ENCODE measurements at regions not wholly inside any gene's neighbourhood (a gene's known extent, or its start where the extent isn't known, plus 50 kb on each side); places are given as distances from the start of the nearest gene placed in this dataset.

- Histone ChIP-seq H3K4me1 (ENCODE audit: control insufficient read depth, extremely low read depth, insufficient read depth, low read length) (no peaks in the 10 kb centered on the region), H3K4me3 (replicated peaks in 1 of 4; ENCODE audit: control extremely low read depth in 1 of 4, insufficient read depth in 1 of 4, low read depth in 3 of 4, low read length in 4 of 4) (no peak overlapping the region), H3K27ac (ENCODE audit: insufficient read depth, low read length) (no peak overlapping the region), H4K20me1 (ENCODE audit: control insufficient read depth, extremely low read depth, insufficient read depth, low read length) (no peaks in the 10 kb centered on the region), H3K9ac (ENCODE audit: insufficient read depth, low read length) (no peak overlapping the region), H3K36me3 (ENCODE audit: control insufficient read depth, insufficient read depth, low read length) (no peaks in the 10 kb centered on the region), H3K79me2 (ENCODE audit: control insufficient read depth, insufficient read depth, low read length) (no peaks in the 10 kb centered on the region), H3K4me2 (ENCODE audit: extremely low read depth, insufficient read depth, low read length) (no peak overlapping the region), H3K9me3 (ENCODE audit: control insufficient read depth, insufficient read depth, low read depth, low read length) (no peaks in the 10 kb centered on the region), H3K27me3 (ENCODE audit: control insufficient read depth, insufficient read depth, low read length) (no peaks in the 10 kb centered on the region), H2AFZ (ENCODE audit: low read length) (no peak overlapping the region)
- DNase-seq (ENCODE audit: low read depth in 2 of 2): no peak
- no peak for TF ChIP-seq EZH2 (IDR thresholded peaks at IDR 0.05; ENCODE audit: low read length, missing control alignments)
- no peak for TF ChIP-seq CTCF (conservative IDR thresholded peaks at IDR 0.05 in 1 of 2, IDR thresholded peaks at IDR 0.05 in 1 of 2; ENCODE audit: low read depth in 1 of 2, low read length in 2 of 2)
Observed at GRCh38 chr14:104288272-104288671, 149.9 kb downstream of the KIF26A start.

- Histone ChIP-seq H3K9ac (ENCODE audit: insufficient read depth, low read length) (no peak overlapping the region), H3K4me1 (ENCODE audit: control insufficient read depth, extremely low read depth, insufficient read depth, low read length) (no peaks in the 10 kb centered on the region), H3K36me3 (ENCODE audit: control insufficient read depth, insufficient read depth, low read length) (no peaks in the 10 kb centered on the region), H3K27me3 (ENCODE audit: control insufficient read depth, insufficient read depth, low read length) (no peaks in the 10 kb centered on the region), H3K4me2 (ENCODE audit: extremely low read depth, insufficient read depth, low read length) (no peak overlapping the region), H4K20me1 (ENCODE audit: control insufficient read depth, extremely low read depth, insufficient read depth, low read length) (no peaks in the 10 kb centered on the region), H3K27ac (ENCODE audit: insufficient read depth, low read length) (no peak overlapping the region), H3K4me3 (replicated peaks in 1 of 4; ENCODE audit: control extremely low read depth in 1 of 4, insufficient read depth in 1 of 4, low read depth in 3 of 4, low read length in 4 of 4) (no peak overlapping the region), H3K79me2 (ENCODE audit: control insufficient read depth, insufficient read depth, low read length) (no peaks in the 10 kb centered on the region), H3K9me3 (ENCODE audit: control insufficient read depth, insufficient read depth, low read depth, low read length) (no peaks in the 10 kb centered on the region), H2AFZ (ENCODE audit: low read length) (no peak overlapping the region)
- DNase-seq (ENCODE audit: low read depth in 2 of 2): no peak
- TF ChIP-seq CTCF (conservative IDR thresholded peaks at IDR 0.05 in 1 of 2, IDR thresholded peaks at IDR 0.05 in 1 of 2; ENCODE audit: low read depth in 1 of 2, low read length in 2 of 2) (no peak), EZH2 (IDR thresholded peaks at IDR 0.05; ENCODE audit: low read length, missing control alignments) (no peak)
Observed at GRCh38 chr14:104289507-104289906, 151.1 kb downstream of the KIF26A start.

- Histone ChIP-seq H3K36me3 (ENCODE audit: control insufficient read depth, insufficient read depth, low read length) (no peaks in the 10 kb centered on the region), H3K4me1 (ENCODE audit: control insufficient read depth, extremely low read depth, insufficient read depth, low read length) (no peaks in the 10 kb centered on the region), H3K79me2 (ENCODE audit: control insufficient read depth, insufficient read depth, low read length) (no peaks in the 10 kb centered on the region), H3K9me3 (ENCODE audit: control insufficient read depth, insufficient read depth, low read depth, low read length) (no peaks in the 10 kb centered on the region), H3K27me3 (ENCODE audit: control insufficient read depth, insufficient read depth, low read length) (no peaks in the 10 kb centered on the region), H4K20me1 (ENCODE audit: control insufficient read depth, extremely low read depth, insufficient read depth, low read length) (no peaks in the 10 kb centered on the region), H3K9ac (ENCODE audit: insufficient read depth, low read length) (no peak overlapping the region), H2AFZ (ENCODE audit: low read length) (no peak overlapping the region), H3K4me2 (ENCODE audit: extremely low read depth, insufficient read depth, low read length) (no peak overlapping the region), H3K4me3 (replicated peaks in 1 of 4; ENCODE audit: control extremely low read depth in 1 of 4, insufficient read depth in 1 of 4, low read depth in 3 of 4, low read length in 4 of 4) (no peak overlapping the region), H3K27ac (ENCODE audit: insufficient read depth, low read length) (no peak overlapping the region)
- TF ChIP-seq EZH2 (IDR thresholded peaks at IDR 0.05; ENCODE audit: low read length, missing control alignments) (no peak), CTCF (conservative IDR thresholded peaks at IDR 0.05 in 1 of 2, IDR thresholded peaks at IDR 0.05 in 1 of 2; ENCODE audit: low read depth in 1 of 2, low read length in 2 of 2) (no peak)
- no peak for DNase-seq (ENCODE audit: low read depth in 2 of 2)
Observed at GRCh38 chr14:104290058-104290667, 151.8 kb downstream of the KIF26A start.
